NT2/D1 (cell line): ENCODE measurements at regions not wholly inside any gene's neighbourhood (a gene's known extent, or its start where the extent isn't known, plus 50 kb on each side); places are given as distances from the start of the nearest gene placed in this dataset.

Experiments
- SUZ12 ChIP-seq: IDR thresholded peaks from 2 replicates; pipeline ENCODE4 v1.6.1; 2011; ENCODE audit not compliant: insufficient read length, insufficient read depth; ENCODE audit errors: extremely low read depth
- YY1 ChIP-seq: IDR thresholded peaks from 2 replicates; pipeline ENCODE4 v1.6.1; 2011; ENCODE audit not compliant: insufficient read length, insufficient read depth
- ZNF274 ChIP-seq: IDR thresholded peaks from 2 replicates; pipeline ENCODE4 v1.6.1; 2011; ENCODE audit warnings: mild to moderate bottlenecking, low read depth, low read length

DNA sequence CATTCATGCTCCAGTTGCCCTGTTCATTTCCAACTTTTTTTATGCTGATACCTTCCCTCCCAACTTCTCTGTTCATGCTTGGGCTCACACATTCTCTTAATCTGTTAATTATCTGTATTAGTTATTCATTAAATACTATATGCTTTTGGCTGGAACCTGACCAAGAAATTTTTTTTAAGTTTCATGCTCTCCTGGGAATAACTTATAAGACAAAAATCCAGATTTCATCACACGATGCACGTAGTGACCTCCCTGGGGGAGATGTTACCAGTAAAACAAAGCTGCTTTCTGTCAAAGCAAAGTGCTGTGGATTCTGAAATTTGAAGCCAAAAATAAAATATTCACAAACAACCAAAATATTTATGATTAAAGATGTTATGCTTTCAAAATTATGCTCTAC, 215.0 kb upstream of the USP15 start:
- no peak for TF ChIP-seq ZNF274
- no peak for TF ChIP-seq YY1
- no peak for TF ChIP-seq SUZ12
